ENCODE measurements at regions not wholly inside any gene's neighbourhood (a gene's known extent, or its start where the extent isn't known, plus 50 kb on each side); places are given as distances from the start of the nearest gene placed in this dataset.

DNA sequence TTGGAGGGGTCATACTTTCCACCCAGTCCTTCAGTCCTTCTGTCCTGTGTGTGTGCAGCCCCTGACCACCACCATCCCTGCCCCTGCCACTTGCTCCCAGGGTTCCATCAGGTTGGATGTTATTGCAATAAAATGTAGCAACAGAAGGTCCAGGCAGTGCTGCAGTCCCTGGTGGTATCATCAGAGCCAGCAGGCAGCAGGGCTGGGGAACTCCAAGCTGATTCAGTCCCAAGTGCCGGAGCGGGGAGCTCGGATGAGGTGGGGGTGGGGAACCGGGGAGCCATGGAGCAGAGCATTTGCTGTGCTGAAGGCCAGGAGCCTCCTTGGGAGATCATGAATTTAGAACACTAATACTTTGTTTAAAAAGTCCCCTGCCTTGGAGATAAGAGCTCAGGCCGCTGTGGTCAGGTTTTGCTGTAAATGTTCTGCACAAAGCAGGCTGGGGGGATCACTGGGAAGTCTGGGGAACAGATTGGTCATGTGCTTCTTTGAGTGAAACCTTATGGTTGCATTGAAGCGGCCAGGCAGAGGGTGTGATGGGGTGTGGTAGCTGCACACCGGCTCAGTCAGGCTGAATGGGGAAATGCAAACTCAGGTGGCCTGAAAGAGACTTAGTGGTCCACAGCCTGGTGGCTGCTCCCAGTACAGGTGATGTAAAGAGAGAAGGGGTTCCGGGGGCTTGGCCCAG is 225.9 kb downstream of the SEC14L1 start:
- Mint-ChIP-seq H3K4me1 (ENCODE audit: unreplicated experiment) (peaks cover 63% of the 10 kb centered on the region), H3K27me3 (ENCODE audit: unreplicated experiment) (peaks cover 14% of the 10 kb centered on the region), H3K9me3 (ENCODE audit: unreplicated experiment) (no peaks in the 10 kb centered on the region), H3K4me3 (ENCODE audit: unreplicated experiment) (no peak overlapping the region), H3K27ac (ENCODE audit: unreplicated experiment) (no peak overlapping the region), H3K36me3 (ENCODE audit: low read depth, unreplicated experiment) (no peaks in the 10 kb centered on the region)
- no peak for DNase-seq (ENCODE audit: low spot score)
- TF ChIP-seq, protein P1, sequence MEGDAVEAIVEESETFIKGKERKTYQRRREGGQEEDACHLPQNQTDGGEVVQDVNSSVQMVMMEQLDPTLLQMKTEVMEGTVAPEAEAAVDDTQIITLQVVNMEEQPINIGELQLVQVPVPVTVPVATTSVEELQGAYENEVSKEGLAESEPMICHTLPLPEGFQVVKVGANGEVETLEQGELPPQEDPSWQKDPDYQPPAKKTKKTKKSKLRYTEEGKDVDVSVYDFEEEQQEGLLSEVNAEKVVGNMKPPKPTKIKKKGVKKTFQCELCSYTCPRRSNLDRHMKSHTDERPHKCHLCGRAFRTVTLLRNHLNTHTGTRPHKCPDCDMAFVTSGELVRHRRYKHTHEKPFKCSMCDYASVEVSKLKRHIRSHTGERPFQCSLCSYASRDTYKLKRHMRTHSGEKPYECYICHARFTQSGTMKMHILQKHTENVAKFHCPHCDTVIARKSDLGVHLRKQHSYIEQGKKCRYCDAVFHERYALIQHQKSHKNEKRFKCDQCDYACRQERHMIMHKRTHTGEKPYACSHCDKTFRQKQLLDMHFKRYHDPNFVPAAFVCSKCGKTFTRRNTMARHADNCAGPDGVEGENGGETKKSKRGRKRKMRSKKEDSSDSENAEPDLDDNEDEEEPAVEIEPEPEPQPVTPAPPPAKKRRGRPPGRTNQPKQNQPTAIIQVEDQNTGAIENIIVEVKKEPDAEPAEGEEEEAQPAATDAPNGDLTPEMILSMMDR (IDR thresholded peaks at IDR 0.05; ENCODE audit: unreplicated experiment): no peak

DNA sequence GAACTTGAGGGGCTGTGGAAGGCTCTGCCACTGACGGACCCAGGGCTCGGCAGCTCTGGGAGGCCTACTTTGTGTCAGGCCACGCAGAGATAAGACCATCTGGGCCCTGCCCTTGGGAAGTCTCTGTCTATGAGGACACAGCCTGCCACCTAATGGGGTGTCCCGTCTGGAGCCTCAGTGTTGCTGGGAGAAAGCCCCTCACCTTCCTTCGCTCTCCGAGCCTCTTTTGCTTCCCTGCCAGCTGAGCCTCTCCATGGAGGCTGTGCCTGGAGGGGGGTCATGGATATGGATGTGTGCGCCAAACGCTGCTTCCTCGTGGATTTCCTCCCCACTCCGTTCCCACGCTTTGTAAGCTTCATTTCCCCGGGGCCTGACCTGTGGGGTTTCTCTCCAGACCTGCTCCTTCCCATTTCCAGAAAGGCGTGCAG is 228.8 kb downstream of the SEC14L1 start:
- Mint-ChIP-seq H3K36me3 (ENCODE audit: low read depth, unreplicated experiment) (peaks cover 4% of the 10 kb centered on the region), H3K27me3 (ENCODE audit: unreplicated experiment) (peaks cover 16% of the 10 kb centered on the region), H3K9me3 (ENCODE audit: unreplicated experiment) (no peaks in the 10 kb centered on the region), H3K4me1 (ENCODE audit: unreplicated experiment) (peaks cover 68% of the 10 kb centered on the region), H3K4me3 (ENCODE audit: unreplicated experiment) (no peak overlapping the region), H3K27ac (ENCODE audit: unreplicated experiment) (peak overlapping the region; percentile 93)
- DNase-seq (ENCODE audit: low spot score): no peak
- TF ChIP-seq, protein P1 (IDR thresholded peaks at IDR 0.05; ENCODE audit: unreplicated experiment): no peak

DNA sequence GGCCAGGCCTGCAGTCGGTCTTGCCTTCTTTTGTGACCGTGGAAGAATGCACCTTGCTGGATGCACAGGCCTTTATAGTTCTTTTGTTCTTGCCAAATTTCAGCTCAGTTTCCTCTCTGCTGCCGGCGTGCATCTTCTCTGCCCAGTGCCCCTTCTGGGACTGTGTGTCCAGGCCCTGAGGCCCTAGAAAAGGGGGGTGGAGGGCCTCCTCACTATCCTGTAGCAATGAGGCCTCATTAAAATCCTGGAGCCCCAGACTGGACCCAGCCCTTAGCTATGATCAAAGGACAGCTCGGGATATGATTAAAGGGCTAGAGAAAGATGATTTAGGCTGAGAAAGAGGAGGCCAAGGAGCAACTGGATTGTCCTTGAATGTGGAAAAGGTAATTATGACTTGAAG is 229.8 kb downstream of the SEC14L1 start:
- TF ChIP-seq, protein P1 (IDR thresholded peaks at IDR 0.05; ENCODE audit: unreplicated experiment): no peak
- Mint-ChIP-seq H3K4me3 (ENCODE audit: unreplicated experiment) (peak overlapping the region; percentile 63), H3K27me3 (ENCODE audit: unreplicated experiment) (peaks cover 21% of the 10 kb centered on the region), H3K27ac (ENCODE audit: unreplicated experiment) (peak overlapping the region; percentile 93), H3K4me1 (ENCODE audit: unreplicated experiment) (peaks cover 68% of the 10 kb centered on the region), H3K36me3 (ENCODE audit: low read depth, unreplicated experiment) (peaks cover 6% of the 10 kb centered on the region), H3K9me3 (ENCODE audit: unreplicated experiment) (peaks cover 2% of the 10 kb centered on the region)
- no peak for DNase-seq (ENCODE audit: low spot score)

DNA sequence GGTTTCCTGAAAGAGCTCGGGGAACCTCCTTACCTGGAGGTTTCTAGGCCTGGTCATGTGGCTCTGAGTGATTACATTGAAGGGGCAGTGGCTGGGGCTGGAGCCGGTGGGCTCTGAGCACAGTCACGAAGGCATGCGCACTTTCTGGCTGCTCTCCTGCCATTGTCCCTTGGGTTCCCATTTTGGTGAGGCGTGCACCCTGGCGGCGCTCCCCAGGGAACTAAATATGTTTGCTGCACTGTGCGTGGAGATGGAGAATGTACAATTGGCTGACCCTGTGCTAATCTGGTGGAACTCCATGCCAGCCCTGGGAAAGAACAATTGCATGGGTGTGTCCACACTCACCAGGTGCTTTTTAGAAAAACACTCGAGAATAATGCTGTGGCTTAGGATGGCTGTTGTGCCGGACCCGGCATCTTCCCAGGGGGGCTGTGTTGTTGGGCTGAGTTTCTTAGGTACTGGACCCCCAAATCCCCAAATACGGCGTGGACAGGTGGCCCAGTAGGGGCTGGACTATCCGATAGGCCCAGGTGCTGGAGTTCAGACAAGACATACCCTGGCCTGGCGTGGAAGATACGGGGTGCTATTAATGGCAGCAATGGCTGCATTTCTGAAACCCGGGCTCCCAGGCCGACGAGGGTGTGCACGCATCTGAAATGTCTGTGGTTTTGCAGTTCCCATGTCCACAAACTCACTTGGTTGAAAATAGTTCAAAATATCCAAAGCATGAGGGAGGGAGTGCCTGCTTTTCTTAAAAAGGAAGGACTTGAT is 230.5 kb downstream of the SEC14L1 start:
- peaks cover 23% of the 10 kb centered on the region for H3K27me3 Mint-ChIP-seq (ENCODE audit: unreplicated experiment)
- DNase-seq (ENCODE audit: low spot score): no peak
- H3K9me3 Mint-ChIP-seq (ENCODE audit: unreplicated experiment): peaks cover 4% of the 10 kb centered on the region
- H3K36me3 Mint-ChIP-seq (ENCODE audit: low read depth, unreplicated experiment): peaks cover 10% of the 10 kb centered on the region
- H3K4me3 Mint-ChIP-seq (ENCODE audit: unreplicated experiment): peak overlapping the region; percentile 81
- peak overlapping the region; percentile 95 for H3K27ac Mint-ChIP-seq (ENCODE audit: unreplicated experiment)
- H3K4me1 Mint-ChIP-seq (ENCODE audit: unreplicated experiment): peaks cover 70% of the 10 kb centered on the region
- TF ChIP-seq, protein P1 (IDR thresholded peaks at IDR 0.05; ENCODE audit: unreplicated experiment): no peak
